GM23338 (cell line): ENCODE measurements at regions not wholly inside any gene's neighbourhood (a gene's known extent, or its start where the extent isn't known, plus 50 kb on each side); places are given as distances from the start of the nearest gene placed in this dataset.

Experiments used
- EZH2 ChIP-seq: fragments of 200-600 bp; sonication (generic); IDR thresholded peaks from one replicate; pipeline ENCODE4 v1.8.0; 2017; ENCODE audit warnings: antibody characterized with exemption, mild to moderate bottlenecking, low read depth; ENCODE audit not compliant: unreplicated experiment
- POLR2AphosphoS5 ChIP-seq: IDR thresholded peaks from 2 replicates; pipeline ENCODE4 v1.6.1; 2016; ENCODE audit warnings: antibody characterized with exemption, low read depth
- REST ChIP-seq: IDR thresholded peaks from one replicate; pipeline ENCODE4 v1.6.1; 2018; ENCODE audit warnings: antibody characterized with exemption; ENCODE audit not compliant: unreplicated experiment
- TF ChIP-seq, protein P1 (sequence below), 2 experiments: fragments of 200-600 bp in 1 of 2; sonication (generic) in 1 of 2; conservative IDR thresholded peaks; 2 replicates each; pipeline versions ENCODE4 v1.5.1 to v1.6.1; 2016 to 2017; ENCODE audit warnings: antibody characterized with exemption in 2 of 2, low read depth in 2 of 2, mild to moderate bottlenecking in 2 of 2, moderate library complexity in 1 of 2

DNA sequence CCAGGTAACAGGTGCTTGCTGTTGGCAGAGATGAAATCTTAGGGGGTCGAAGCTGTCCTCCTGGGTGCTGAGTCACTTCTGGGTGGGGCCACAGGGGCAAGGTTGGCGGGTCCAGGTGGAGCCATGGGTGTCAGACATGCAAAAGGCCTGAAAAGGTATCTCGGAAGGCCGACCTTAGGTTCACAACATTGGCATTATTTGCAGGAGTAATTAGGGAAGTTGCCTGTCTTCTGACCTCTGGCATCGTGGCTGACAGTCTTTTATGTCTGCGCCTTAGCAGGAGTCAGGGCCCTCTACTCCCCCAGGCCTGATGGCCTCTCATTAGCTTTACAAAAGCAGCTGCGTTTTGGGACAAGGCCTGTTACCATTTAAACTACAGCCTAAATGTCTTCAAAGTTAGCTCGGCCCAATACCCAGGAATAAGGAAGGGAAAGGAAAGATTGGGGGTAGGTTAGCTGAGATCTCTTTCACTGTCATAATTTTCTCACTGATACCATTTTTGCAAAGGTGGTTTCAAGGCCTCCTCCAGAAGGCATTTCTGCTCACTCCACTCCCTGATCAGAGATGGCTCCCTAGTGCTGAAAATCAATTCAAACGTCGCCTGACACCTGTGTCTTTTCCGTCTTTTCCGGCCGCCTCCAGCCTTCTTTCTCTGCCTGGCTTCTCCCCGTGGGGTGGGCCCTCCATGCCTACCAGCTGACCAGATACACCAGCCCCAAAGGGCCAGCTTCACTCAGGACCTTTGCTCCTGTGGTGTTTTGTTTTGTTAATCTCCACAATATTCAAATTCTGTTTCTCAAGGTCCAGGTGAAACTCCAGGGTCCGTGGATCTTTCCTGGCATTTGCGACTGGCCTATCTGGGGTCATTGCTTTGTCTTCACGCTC lies 90.8 kb downstream of the RHOB start:
- TF ChIP-seq, protein P1, sequence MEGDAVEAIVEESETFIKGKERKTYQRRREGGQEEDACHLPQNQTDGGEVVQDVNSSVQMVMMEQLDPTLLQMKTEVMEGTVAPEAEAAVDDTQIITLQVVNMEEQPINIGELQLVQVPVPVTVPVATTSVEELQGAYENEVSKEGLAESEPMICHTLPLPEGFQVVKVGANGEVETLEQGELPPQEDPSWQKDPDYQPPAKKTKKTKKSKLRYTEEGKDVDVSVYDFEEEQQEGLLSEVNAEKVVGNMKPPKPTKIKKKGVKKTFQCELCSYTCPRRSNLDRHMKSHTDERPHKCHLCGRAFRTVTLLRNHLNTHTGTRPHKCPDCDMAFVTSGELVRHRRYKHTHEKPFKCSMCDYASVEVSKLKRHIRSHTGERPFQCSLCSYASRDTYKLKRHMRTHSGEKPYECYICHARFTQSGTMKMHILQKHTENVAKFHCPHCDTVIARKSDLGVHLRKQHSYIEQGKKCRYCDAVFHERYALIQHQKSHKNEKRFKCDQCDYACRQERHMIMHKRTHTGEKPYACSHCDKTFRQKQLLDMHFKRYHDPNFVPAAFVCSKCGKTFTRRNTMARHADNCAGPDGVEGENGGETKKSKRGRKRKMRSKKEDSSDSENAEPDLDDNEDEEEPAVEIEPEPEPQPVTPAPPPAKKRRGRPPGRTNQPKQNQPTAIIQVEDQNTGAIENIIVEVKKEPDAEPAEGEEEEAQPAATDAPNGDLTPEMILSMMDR (conservative IDR thresholded peaks at IDR 0.05; ENCODE audit: low read depth in 2 of 2), result no peak
- TF ChIP-seq EZH2 (no peak), POLR2AphosphoS5 (no peak), REST (no peak)
